NCI-H2029 (cell line): ENCODE measurements at regions not wholly inside any gene's neighbourhood (a gene's known extent, or its start where the extent isn't known, plus 50 kb on each side); places are given as distances from the start of the nearest gene placed in this dataset.
"Not testable (repeated sequence)": the region's sequence is repeated elsewhere in the genome, so short reads cannot be mapped to it uniquely, and the experiment has no call there.

Experiments
- DNase-seq: peaks from one replicate; lab custom pipeline; 2025; lab: John Stamatoyannopoulos, UW

DNA sequence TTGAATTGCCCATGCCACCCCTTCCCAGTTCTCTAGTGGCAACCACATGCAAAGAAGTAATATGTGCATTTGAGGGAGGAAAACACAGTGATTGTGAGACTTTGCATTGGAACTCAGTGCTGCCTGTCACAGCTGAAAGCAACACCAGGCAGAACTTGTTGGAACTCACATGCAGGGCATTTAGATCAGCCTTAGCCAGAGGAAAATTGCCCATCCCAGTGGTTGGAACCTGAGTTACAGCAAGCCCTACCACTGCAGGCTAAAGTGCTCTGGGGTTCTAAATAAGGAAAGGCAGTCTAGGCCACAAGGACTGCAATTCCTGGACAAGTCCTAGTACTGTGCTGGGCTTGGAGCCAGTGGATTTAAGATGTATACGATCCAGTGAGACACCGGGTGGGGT, 245.3 kb upstream of the UFL1 start:
- no peak for DNase-seq

- no peak for DNase-seq
Measured at GRCh38 chr6:96276856-96277255, 244.8 kb upstream of the UFL1 start.

GRCh38 chr6:96279084-96279483, 242.5 kb upstream of the UFL1 start:
- no peak for DNase-seq

DNA sequence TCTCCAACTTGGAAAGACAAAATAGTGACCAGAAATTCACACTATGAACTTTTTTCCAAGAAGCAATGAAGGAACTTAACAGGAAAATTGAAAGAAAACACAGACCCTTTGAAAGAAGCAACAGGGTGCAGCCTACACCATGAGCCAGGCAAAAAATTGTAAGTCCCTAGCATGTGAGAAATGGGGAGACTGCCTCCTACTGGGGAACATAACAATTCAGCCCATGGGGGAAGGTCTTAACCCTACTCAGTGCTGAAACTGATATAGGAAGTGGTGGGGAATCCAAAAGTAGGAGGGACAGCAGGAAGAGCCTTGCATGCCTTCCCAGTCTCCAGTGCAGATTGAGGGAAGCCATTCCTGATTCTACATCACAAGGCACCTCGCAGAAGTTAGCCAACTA, 235.1 kb upstream of the UFL1 start:
- DNase-seq = no peak

DNA sequence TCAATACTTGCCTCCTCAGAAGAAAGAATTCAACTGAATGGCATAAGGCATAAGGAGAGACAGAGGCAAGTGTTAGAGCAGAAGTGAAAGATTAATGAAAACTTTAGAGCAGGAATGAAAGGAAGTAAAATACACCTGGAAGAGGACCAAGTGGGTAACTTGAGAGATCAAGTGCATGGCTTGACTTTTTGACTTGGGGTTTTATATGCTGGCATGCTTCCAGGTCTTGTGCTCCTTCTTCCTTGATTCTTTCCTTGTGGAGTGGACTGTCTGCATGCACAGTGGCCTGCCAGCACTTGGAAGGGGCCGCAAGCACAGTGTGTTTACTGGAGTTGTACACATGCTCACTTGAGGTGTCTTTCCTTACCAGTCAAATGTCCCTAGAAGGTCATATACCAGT, 222.1 kb upstream of the UFL1 start:
- DNase-seq = no peak

DNA sequence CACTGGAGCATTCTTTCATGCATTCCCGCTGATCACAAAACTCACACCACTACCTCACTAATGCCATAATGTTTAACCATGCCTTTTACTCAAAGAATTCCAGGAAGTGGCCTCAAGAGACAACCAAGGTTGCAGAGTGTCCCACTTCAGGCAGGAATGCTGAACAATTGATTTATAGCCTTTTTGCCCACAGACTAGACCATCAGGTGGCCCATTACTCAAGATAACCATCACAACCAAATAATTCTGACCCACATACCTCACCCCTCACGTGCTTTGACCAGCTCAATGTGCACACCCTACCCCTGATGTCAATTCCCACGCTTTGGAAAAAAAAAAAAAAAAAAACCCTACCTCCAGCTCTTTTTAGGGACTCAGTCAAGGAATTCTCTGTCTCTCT, 220.6 kb upstream of the UFL1 start:
- no peak for DNase-seq

GRCh38 chr6:96301781-96302180, 219.8 kb upstream of the UFL1 start:
- peak; percentile 34 for DNase-seq

DNA sequence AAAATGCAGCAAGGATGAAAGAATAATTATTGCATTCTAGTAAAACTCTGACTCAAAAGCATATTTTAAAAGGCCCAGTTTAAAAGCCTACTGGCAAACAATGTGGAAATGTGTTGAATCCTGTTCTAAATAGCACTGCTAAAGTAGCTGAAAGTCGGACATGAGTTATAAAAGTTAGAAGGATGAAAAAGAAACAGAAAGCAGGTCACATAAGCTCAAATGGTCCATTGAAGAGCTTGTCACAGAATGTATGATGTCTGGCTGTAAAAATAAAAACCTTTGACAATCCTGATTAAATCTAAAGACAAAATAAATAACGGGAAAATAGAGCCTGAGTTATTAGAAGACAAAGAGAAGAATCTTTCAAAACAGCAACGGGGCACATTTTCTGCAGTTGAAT, 218.6 kb upstream of the UFL1 start:
- DNase-seq = no peak

DNA sequence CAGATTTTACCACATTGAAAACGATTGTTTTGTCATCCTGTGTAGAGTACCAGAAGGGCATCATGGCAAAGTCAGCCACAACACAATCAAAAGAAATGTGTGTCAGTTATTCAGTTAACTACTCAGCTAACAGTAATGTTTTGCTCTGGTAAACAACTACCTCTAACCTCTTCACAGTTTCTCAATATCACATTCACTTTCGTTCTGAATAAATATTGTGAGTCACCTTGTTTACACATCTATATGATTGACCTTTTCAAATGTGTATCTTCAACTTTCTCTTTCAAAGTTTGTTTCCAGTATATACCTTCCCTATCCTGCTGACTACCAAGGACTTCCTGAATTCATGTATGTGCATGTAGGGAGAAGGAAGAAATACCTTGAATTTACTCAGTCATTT, 216.6 kb upstream of the UFL1 start:
- peak; percentile 6 for DNase-seq

DNA sequence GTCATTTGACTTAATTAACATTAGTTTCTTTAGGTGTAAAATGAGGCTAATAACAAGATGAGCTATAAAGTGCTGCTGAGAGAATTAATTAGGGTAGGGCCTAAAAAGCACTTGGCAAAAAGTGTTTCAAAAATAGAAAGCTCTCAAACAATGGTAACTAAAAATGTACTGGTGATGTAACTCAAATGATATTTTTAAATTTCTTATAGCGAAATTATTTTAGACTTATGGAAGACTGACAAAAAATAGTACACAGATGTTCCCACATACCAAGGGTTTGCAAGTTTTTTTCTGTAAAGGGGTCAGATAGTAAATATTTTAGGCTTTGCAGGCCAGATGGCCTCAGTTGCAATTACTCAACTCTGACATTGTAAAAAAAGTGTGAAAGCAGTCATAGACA, 190.7 kb upstream of the UFL1 start:
- no peak for DNase-seq

- DNase-seq = no peak
Measured at GRCh38 chr6:96340164-96340563, 181.4 kb upstream of the UFL1 start.

DNA sequence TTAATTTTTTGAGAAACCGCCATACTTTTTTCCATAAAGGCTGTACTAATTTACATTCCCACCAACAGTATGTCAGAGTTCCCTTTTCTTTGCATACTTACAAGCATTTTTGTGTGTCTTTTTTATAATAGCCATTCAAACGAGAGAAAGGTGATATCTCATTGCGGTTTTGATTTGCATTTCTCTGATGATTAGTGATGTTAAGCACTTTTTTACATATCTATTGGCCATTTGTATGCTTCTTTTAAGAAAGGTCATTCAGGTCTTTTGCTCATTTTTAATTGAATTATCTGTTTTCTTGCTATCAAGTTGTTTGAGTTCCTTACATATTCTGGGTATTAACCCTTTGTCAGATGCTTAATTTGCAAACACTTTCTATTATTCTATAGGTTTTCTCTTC, 176.1 kb upstream of the UFL1 start:
- no peak for DNase-seq

GRCh38 chr6:96381246-96381645, 140.4 kb upstream of the UFL1 start:
- no peak for DNase-seq

DNA sequence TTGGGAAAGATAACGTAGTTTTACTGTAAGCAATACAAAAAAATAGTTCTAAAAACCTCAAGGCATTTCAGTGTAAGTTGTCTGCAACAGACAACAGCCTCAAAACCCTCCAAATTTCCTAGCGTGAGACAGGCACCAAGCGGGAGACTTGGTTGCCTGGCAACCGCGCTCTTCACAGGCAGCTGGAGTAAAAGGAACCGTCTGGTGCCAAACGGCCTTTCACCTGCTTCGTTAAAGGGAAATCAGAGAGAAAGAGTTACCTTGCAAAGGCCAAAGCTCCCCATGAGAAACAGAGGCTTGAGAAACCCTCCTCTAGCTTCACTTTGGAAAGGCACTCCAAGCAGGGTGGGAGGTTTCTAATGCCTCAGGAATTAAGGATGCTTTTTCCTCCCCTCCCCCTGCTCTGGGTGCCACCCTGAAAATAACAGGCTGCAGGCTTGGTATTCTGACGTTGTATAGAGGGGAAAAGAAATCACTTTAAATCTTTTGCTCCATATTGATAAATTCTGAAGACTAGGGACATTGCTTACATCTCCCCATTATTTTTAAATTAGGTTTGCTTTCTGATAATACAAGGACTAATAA, 129.7 kb upstream of the UFL1 start:
- peak; percentile 82 for DNase-seq

- DNase-seq = no peak
Measured at GRCh38 chr6:96394727-96395126, 126.9 kb upstream of the UFL1 start.

DNA sequence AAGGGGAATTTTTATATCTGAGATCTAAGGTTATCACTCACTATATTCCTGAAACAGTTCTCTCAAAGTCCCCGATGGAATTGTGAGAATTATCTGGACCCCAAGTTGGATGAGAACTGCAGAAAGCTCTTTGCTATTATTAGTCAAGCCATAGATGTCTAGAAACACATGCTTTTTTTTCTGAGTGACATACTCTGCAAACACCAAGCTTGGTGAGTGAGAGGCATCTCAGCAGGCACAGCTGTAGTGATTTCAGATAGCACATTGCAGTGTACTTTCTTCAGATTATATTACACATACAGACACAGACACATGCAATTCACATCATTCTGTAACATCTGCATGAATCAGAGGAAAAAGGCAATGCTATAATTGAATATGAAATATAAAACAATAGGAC, 111.1 kb upstream of the UFL1 start:
- DNase-seq = no peak

GRCh38 chr6:96420294-96420693, 101.3 kb upstream of the UFL1 start:
- no peak for DNase-seq

GRCh38 chr6:96433950-96434349, 87.7 kb upstream of the UFL1 start:
- no peak for DNase-seq

DNA sequence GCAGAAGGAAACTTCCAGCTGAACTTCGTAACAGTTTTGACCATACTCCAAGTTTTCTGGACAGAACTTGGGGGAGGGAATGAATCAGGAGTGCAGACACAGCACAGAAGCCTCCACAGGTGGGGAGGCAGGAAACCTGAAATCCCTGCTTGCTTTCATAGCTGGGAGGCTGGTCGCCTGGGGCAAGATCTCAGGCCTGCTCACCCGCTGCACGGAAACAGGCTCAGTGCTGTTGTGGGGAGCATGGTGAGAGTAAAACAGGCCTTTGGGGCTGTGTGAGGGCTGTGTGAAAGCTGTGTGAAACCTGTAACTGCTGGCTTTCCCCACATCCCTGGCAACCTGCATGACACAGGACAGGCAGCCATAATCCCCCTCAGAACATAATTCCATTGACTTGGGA, 85.2 kb upstream of the UFL1 start:
- no peak for DNase-seq

- DNase-seq = not testable (repeated sequence)
Measured at GRCh38 chr6:96437228-96437627, 84.4 kb upstream of the UFL1 start.

- DNase-seq = no peak
Measured at GRCh38 chr6:96450082-96450769, 71.4 kb upstream of the UFL1 start.

DNA sequence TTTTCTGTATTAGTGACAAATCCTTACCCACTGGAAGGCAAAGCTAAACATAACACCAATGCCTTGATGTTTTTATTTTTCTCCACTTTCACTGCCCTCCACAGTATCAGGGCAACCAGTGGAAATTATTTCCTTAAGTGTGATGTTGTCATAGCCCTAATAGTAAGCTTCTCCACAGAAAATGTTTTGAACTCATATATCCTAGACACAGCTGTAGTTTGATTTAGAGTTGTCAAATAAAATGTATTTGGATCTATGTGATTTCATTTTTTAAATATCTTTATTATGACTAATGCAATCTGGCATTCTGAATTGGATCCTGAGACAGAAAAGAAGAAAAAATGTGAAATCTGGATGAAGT, 70.9 kb upstream of the UFL1 start:
- DNase-seq = no peak

DNA sequence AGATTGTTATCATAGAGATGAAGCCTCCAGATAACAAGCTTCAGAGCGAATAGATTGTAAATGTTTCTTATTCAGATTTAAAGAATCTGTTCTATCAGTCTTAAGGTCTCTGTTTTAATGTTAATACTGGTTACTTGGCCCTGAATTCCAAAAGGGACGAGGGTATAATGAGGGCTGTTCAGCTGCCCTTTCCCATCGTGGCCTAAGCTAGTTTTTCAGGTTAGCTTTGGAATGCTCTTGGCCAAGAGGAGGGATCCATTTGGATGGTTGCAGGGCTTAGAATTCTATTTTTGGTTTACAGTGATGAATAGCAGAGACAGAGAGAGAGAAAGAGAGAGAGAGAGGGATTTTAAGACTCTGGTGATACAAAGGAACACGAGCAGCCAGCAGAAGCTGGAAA, 62.8 kb upstream of the UFL1 start:
- no peak for DNase-seq

- DNase-seq = peak; percentile 85
Measured at GRCh38 chr6:96460052-96460700, 61.4 kb upstream of the UFL1 start.
